ENCODE measurements at regions not wholly inside any gene's neighbourhood (a gene's known extent, or its start where the extent isn't known, plus 50 kb on each side); places are given as distances from the start of the nearest gene placed in this dataset.
A peak's percentile ranks its signal among the peaks of the same experiment; 100 is the strongest.

DNA sequence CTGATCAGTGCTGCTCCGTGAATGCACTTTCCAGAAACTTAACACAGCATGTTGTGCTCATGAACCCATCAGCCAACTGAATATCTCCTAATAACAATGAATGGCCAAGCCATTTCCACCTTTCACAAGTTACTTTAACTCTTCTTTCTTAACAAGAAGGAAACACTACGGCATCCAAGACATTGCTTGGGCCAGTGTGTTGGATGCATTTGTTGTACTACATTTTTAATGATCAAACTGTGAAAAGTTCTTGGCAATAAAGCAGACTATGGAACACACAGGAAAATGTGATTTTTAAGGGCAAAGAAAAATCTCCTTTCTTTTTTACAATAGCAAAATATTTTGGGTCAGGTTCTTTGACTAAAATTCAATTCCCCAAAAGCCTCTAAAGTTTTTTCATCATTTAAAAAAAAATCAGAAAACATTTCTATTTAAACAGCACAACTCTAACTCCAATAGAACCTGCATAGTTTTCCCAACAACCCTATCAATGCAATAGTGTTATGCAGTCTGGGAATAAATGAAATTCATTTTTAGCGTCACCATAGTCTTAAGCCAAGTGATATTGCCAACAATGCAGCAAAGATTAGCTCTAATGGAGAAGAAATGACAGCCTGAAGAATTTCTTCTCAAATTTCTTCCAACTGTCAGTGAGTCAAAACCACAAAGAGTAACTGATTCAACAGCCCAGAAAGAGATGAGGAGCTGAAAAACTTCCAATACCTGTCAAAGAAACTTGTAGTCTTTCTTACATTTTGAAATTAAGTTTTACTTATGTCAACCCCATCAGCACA lies 50.7 kb upstream of the PTPRR start:
- TF ChIP-seq, protein P1, sequence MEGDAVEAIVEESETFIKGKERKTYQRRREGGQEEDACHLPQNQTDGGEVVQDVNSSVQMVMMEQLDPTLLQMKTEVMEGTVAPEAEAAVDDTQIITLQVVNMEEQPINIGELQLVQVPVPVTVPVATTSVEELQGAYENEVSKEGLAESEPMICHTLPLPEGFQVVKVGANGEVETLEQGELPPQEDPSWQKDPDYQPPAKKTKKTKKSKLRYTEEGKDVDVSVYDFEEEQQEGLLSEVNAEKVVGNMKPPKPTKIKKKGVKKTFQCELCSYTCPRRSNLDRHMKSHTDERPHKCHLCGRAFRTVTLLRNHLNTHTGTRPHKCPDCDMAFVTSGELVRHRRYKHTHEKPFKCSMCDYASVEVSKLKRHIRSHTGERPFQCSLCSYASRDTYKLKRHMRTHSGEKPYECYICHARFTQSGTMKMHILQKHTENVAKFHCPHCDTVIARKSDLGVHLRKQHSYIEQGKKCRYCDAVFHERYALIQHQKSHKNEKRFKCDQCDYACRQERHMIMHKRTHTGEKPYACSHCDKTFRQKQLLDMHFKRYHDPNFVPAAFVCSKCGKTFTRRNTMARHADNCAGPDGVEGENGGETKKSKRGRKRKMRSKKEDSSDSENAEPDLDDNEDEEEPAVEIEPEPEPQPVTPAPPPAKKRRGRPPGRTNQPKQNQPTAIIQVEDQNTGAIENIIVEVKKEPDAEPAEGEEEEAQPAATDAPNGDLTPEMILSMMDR (IDR thresholded peaks at IDR 0.05; ENCODE audit: low read depth, low read length), result no peak
- DNase-seq (ENCODE audit: low read depth, low spot score), result peak; percentile 29
- in situ Hi-C loops (cut with HindIII; ENCODE audit: low sequenced_read_pairs), result no loop called here
- H3K4me3 ChIP-seq (ENCODE audit: low read depth, low read length), result no peak overlapping the region
